ENCODE measurements at regions not wholly inside any gene's neighbourhood (a gene's known extent, or its start where the extent isn't known, plus 50 kb on each side); places are given as distances from the start of the nearest gene placed in this dataset.

GRCh38 chr13:44770951-44771350, 194.8 kb upstream of the TSC22D1 start:
- H3K27ac Mint-ChIP-seq: no peak overlapping the region
- no peak for DNase-seq
- H3K9me3 Mint-ChIP-seq: no peaks in the 10 kb centered on the region
- H3K4me1 Mint-ChIP-seq: peaks cover 20 to 44% of the 10 kb centered on the region in 2 donors
- no peaks in the 10 kb centered on the region for H3K36me3 Mint-ChIP-seq
- H3K27me3 Mint-ChIP-seq (ENCODE audit: low read depth in 3 of 3): peaks cover 0 to 11% (median 2%) of the 10 kb centered on the region in 3 donors
- no peak overlapping the region for H3K4me3 Mint-ChIP-seq

DNA sequence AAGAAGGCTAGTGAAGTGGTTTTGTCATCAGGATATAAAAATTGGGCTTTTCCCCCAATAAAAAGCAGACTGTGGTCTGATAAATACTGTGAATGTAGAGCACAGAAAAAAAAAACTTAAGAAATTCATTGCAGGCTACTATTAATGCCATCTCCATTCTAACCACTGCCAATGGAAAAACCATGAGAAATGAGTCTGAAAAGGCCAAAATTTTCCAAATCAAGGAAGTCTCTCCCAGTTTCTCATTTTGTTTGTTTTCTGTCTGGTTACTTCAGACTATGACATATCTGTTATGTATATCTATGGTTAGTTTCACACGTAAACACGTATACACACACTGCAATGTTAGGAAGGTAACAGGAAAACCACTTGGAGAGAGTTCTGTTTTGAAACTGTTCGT, 193.6 kb upstream of the TSC22D1 start:
- Mint-ChIP-seq H3K9me3 (no peaks in the 10 kb centered on the region), H3K27me3 (ENCODE audit: low read depth in 3 of 3) (peaks cover 0 to 11% (median 2%) of the 10 kb centered on the region in 3 donors), H3K27ac (peak overlapping the region in 3 of 6 donors; percentile 35 to 93 (median 76)), H3K4me3 (no peak overlapping the region), H3K4me1 (peaks cover 20 to 45% of the 10 kb centered on the region in 2 donors), H3K36me3 (no peaks in the 10 kb centered on the region)
- DNase-seq: no peak

DNA sequence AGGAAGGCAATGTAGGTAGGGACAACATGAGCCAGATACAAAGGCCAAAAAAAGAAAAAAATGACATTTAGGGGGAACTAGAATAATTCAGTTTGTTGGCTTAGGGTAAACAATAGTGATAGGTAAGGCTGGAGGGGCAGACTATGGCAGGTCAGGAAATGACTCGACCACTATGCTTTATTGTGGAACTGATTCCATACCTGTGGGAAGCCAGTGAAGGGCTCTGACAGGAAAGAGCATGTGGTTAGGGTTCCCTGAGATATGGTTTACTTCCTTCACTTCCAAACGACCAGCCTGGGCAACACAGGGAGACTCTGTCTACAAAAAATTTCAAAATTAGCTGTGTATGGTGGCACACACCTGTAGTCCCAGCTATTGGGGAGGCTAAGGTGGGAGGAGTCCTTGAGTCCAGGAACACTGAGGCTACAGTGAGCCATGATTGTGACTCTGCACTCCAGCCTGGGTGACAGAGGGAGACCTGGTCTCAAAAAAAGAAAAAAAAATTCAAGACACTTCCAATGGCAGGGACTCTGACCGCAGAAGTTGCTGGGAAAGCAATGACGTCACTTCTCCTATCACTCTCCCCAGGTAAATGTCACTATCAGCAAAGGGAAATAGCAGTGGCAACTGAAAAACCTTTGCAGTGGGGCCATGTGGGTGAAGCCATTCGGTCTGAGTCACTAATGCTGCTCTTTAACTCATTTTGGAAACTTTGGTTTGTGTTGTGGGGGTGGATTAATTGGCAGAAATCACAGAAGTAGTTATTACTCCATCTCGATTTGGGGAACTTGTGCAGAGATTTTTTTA, 192.8 kb upstream of the TSC22D1 start:
- Mint-ChIP-seq H3K4me3 (peak overlapping the region in 4 of 5 donors; percentile 26 to 57 (median 32)), H3K27ac (peak overlapping the region; percentile 0 to 93 (median 60))
- DNase-seq: no peak

GRCh38 chr13:44768239-44768638, 192.1 kb upstream of the TSC22D1 start:
- H3K27me3 Mint-ChIP-seq (ENCODE audit: low read depth in 3 of 3): peaks cover 0 to 13% (median 0%) of the 10 kb centered on the region in 3 donors
- peak overlapping the region; percentile 9 to 57 (median 29) for H3K4me3 Mint-ChIP-seq
- peaks cover 20 to 50% of the 10 kb centered on the region in 2 donors for H3K4me1 Mint-ChIP-seq
- no peaks in the 10 kb centered on the region for H3K9me3 Mint-ChIP-seq
- peak overlapping the region; percentile 42 to 93 (median 60) for H3K27ac Mint-ChIP-seq
- peak; percentile 48 to 63 (median 51) for DNase-seq
- no peaks in the 10 kb centered on the region for H3K36me3 Mint-ChIP-seq

More for the DNA sequence above, 192.8 kb upstream of the TSC22D1 start:
- H3K27me3 Mint-ChIP-seq (ENCODE audit: low read depth in 3 of 3): peaks cover 0 to 13% (median 0%) of the 10 kb centered on the region in 3 donors
- peaks cover 20 to 50% of the 10 kb centered on the region in 2 donors for H3K4me1 Mint-ChIP-seq
- no peaks in the 10 kb centered on the region for H3K36me3 Mint-ChIP-seq
- H3K9me3 Mint-ChIP-seq: no peaks in the 10 kb centered on the region

DNA sequence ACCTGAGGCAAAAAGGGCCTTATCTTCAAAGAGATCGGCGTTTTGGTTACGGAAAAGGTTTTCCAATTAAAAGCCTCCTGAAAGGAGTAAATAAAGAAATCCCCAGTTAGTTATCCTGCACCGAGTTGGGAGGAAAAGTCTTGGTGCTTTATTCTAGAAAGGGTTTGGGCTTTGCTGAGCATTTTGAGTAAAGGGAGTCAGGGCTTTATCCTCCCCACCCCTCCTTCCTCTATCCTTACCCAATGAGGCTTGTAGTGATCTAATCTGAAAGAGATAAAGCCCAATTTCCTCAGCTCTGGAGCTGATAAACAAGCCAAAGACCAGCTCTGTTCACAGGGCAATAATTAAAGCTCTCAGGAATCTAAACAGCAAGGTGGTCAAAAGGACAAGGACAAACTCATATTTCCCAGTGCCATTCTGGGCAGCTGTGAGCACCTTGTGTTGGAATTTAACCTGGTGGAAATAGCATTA, 188.9 kb upstream of the TSC22D1 start:
- Mint-ChIP-seq H3K4me1 (peaks cover 20 to 46% of the 10 kb centered on the region in 2 donors), H3K9me3 (no peaks in the 10 kb centered on the region), H3K27ac (no peak overlapping the region), H3K36me3 (no peaks in the 10 kb centered on the region), H3K27me3 (ENCODE audit: low read depth in 3 of 3) (peaks cover 0 to 10% (median 0%) of the 10 kb centered on the region in 3 donors), H3K4me3 (no peak overlapping the region)
- DNase-seq: no peak

DNA sequence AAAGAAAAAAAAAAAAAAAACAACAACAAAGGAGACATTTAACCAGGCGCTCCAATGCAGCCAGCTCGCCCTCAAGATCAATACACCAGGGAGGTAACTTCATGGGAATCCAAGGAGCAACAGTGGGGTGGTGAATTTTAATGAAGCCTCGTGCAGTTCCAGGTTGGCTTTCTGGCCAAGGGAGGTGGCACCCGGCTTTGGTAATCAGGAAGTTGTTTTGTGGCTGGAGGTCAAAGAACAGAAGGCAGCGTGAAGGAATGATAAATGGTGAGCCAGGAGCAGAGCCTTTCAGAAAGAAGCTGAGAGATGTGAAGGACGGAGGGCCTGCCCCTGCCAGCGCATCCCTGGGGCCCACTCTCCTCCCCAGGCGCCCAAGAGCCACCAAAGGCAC, 188.2 kb upstream of the TSC22D1 start:
- DNase-seq: no peak
- H3K9me3 Mint-ChIP-seq: no peaks in the 10 kb centered on the region
- H3K27me3 Mint-ChIP-seq (ENCODE audit: low read depth in 3 of 3): peaks cover 0 to 4% (median 0%) of the 10 kb centered on the region in 3 donors
- H3K27ac Mint-ChIP-seq: no peak overlapping the region
- H3K36me3 Mint-ChIP-seq: no peaks in the 10 kb centered on the region
- no peak overlapping the region for H3K4me3 Mint-ChIP-seq
- H3K4me1 Mint-ChIP-seq: peaks cover 16 to 39% of the 10 kb centered on the region in 2 donors

GRCh38 chr13:44763615-44764301, 187.6 kb upstream of the TSC22D1 start:
- Mint-ChIP-seq H3K27me3 (ENCODE audit: low read depth in 3 of 3) (peaks cover 0 to 4% (median 0%) of the 10 kb centered on the region in 3 donors), H3K27ac (no peak overlapping the region), H3K4me3 (no peak overlapping the region), H3K4me1 (peaks cover 13 to 33% of the 10 kb centered on the region in 2 donors), H3K36me3 (no peaks in the 10 kb centered on the region), H3K9me3 (no peaks in the 10 kb centered on the region)
- no peak for DNase-seq

- DNase-seq: no peak
- no peak overlapping the region for H3K27ac Mint-ChIP-seq
- no peak overlapping the region for H3K4me3 Mint-ChIP-seq
- H3K36me3 Mint-ChIP-seq: no peaks in the 10 kb centered on the region
- H3K4me1 Mint-ChIP-seq: peaks cover 4 to 25% of the 10 kb centered on the region in 2 donors
- H3K9me3 Mint-ChIP-seq: no peaks in the 10 kb centered on the region
- peaks cover 0 to 1% (median 0%) of the 10 kb centered on the region in 3 donors for H3K27me3 Mint-ChIP-seq (ENCODE audit: low read depth in 3 of 3)
These were observed 186.8 kb upstream of the TSC22D1 start for GRCh38 chr13:44762911-44763310.

GRCh38 chr13:44760434-44760833, 184.3 kb upstream of the TSC22D1 start:
- Mint-ChIP-seq H3K4me3 (no peak overlapping the region), H3K4me1 (peaks cover 0 to 5% of the 10 kb centered on the region in 2 donors), H3K27ac (no peak overlapping the region), H3K9me3 (no peaks in the 10 kb centered on the region), H3K27me3 (ENCODE audit: low read depth in 3 of 3) (peaks cover 0 to 4% (median 4%) of the 10 kb centered on the region in 3 donors), H3K36me3 (no peaks in the 10 kb centered on the region)
- DNase-seq: no peak

- no peak for DNase-seq
- no peak overlapping the region for H3K4me3 Mint-ChIP-seq
- no peaks in the 10 kb centered on the region for H3K9me3 Mint-ChIP-seq
- H3K27me3 Mint-ChIP-seq (ENCODE audit: low read depth in 3 of 3): peaks cover 0 to 4% (median 4%) of the 10 kb centered on the region in 3 donors
- H3K4me1 Mint-ChIP-seq: peaks cover 0 to 5% of the 10 kb centered on the region in 2 donors
- H3K27ac Mint-ChIP-seq: no peak overlapping the region
- no peaks in the 10 kb centered on the region for H3K36me3 Mint-ChIP-seq
These were observed 183.5 kb upstream of the TSC22D1 start for GRCh38 chr13:44759384-44760360.

GRCh38 chr13:44758630-44759383, 182.7 kb upstream of the TSC22D1 start:
- no peaks in the 10 kb centered on the region for H3K36me3 Mint-ChIP-seq
- no peaks in the 10 kb centered on the region for H3K4me1 Mint-ChIP-seq
- no peaks in the 10 kb centered on the region for H3K9me3 Mint-ChIP-seq
- peaks cover 0 to 4% (median 3%) of the 10 kb centered on the region in 3 donors for H3K27me3 Mint-ChIP-seq (ENCODE audit: low read depth in 3 of 3)
- DNase-seq: no peak
- no peak overlapping the region for H3K27ac Mint-ChIP-seq
- no peak overlapping the region for H3K4me3 Mint-ChIP-seq

DNA sequence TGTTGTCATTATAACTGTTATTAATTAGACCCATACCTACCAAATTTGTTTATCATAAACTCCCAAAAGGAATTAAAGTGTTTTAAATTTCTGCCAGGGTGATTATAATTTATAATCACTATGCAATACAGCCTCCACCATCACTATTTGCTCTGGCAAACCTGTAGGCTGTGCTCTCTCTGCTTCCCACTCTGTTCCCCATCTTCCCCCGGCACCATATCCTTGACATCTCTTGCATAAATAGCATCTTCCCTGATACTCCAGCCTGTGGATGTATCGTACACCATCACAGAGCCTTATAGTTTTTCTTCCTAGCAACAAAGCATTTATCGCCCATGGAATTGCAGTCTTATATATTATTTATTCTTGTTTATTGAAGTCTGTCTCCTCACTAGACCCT, 181.5 kb upstream of the TSC22D1 start:
- Mint-ChIP-seq H3K4me3 (no peak overlapping the region), H3K36me3 (no peaks in the 10 kb centered on the region), H3K4me1 (no peaks in the 10 kb centered on the region), H3K27ac (no peak overlapping the region), H3K27me3 (ENCODE audit: low read depth in 3 of 3) (peaks cover 0 to 4% (median 3%) of the 10 kb centered on the region in 3 donors), H3K9me3 (no peaks in the 10 kb centered on the region)
- no peak for DNase-seq

Data from immature natural killer cell (primary cell).